LNCAP (cell line): ENCODE measurements at regions not wholly inside any gene's neighbourhood (a gene's known extent, or its start where the extent isn't known, plus 50 kb on each side); places are given as distances from the start of the nearest gene placed in this dataset.

ENCODE experiments used
- CTCF ChIP-seq: fragments of 450-650 bp; IDR thresholded peaks from 2 replicates; pipeline ENCODE4 v1.5.1; 2017; ENCODE audit warnings: mild to moderate bottlenecking

GRCh38 chr1:9442986-9443385 lies 96.3 kb upstream of the SLC25A33 start:
- no peak for TF ChIP-seq CTCF

GRCh38 chr1:9443913-9444445 lies 95.3 kb upstream of the SLC25A33 start:
- TF ChIP-seq CTCF: no peak

GRCh38 chr1:9444532-9444931 lies 94.7 kb upstream of the SLC25A33 start:
- no peak for TF ChIP-seq CTCF

- TF ChIP-seq CTCF: no peak
Measured at GRCh38 chr1:9447215-9447960, 91.9 kb upstream of the SLC25A33 start.

- no peak for TF ChIP-seq CTCF
Measured at GRCh38 chr1:9448132-9449109, 90.8 kb upstream of the SLC25A33 start.

- TF ChIP-seq CTCF: no peak
Measured at GRCh38 chr1:9449110-9449627, 90.1 kb upstream of the SLC25A33 start.

- no peak for TF ChIP-seq CTCF
Measured at GRCh38 chr1:9449976-9450696, 89.1 kb upstream of the SLC25A33 start.
